Endothelial cell of umbilical vein (primary cell): ENCODE measurements at regions not wholly inside any gene's neighbourhood (a gene's known extent, or its start where the extent isn't known, plus 50 kb on each side); places are given as distances from the start of the nearest gene placed in this dataset.

ENCODE experiments used
- BruUV-seq: library from RNA; stranded (reverse); fragments of 400-500 nt; replicated peaks from 2 replicates; lab custom pipeline; 2021; lab: Mats Ljungman, UMichigan
- CTCF ChIA-PET: fragments of 300-600, 350-600 bp; sonication (Branson Sonifier 250); formaldehyde crosslinking; loops from one replicate; lab custom pipeline; 2021; ENCODE audit warnings: antibody characterized with exemption, inconsistent platforms; lab: Charles Lee
- POLR2A ChIA-PET: fragments of 300-600, 350-600 bp; sonication (Branson Sonifier 250); formaldehyde crosslinking; loops from one replicate; lab custom pipeline; 2021; ENCODE audit warnings: antibody characterized with exemption, inconsistent platforms; lab: Charles Lee
- DNase-seq: peaks from one replicate; pipeline ENCODE4 v3.0.0-alpha.2; 2011; ENCODE audit warnings: low read depth, low spot score
- FAIRE-seq: peaks from 2 replicates; lab custom pipeline; 2011; peaks lifted over from hg19 to GRCh38; lab: Jason Lieb, UNC
- H2AFZ ChIP-seq: 2 replicates; pipeline ENCODE4 v1.6.0; 2012; ENCODE audit warnings: low read depth, low read length, control low read depth, inconsistent platforms
- H3K27ac ChIP-seq: 2 replicates; pipeline ENCODE4 v1.5.1; 2011; ENCODE audit warnings: low read depth, mild to moderate bottlenecking, control low read depth, low read length, moderate library complexity; ENCODE audit not compliant: insufficient read depth
- H3K27me3 ChIP-seq, 2 experiments: 2 replicates each; pipeline versions ENCODE4 v1.6.0 to v1.6.1; 2011; ENCODE audit warnings: low read length in 2 of 2, mixed read lengths in 1 of 2; ENCODE audit not compliant: control insufficient read depth in 2 of 2, insufficient read depth in 2 of 2
- H3K36me3 ChIP-seq, 2 experiments: 2 replicates in 1 of 2; 3 replicates in 1 of 2; pipeline ENCODE4 v1.5.1; 2011; ENCODE audit warnings: low read length in 2 of 2, mild to moderate bottlenecking in 1 of 2, moderate library complexity in 1 of 2; ENCODE audit not compliant: control insufficient read depth in 2 of 2, insufficient read depth in 2 of 2; ENCODE audit errors: extremely low read depth in 1 of 2
- H3K4me1 ChIP-seq: 3 replicates; pipeline ENCODE4 v1.5.1; 2011; ENCODE audit warnings: mild to moderate bottlenecking, low read length; ENCODE audit not compliant: control insufficient read depth, insufficient read depth; ENCODE audit errors: extremely low read depth
- H3K4me2 ChIP-seq: 2 replicates; pipeline ENCODE4 v1.6.1; 2011; ENCODE audit warnings: low read length, control low read depth, mixed read lengths; ENCODE audit not compliant: insufficient read depth
- H3K4me3 ChIP-seq, 3 experiments: fragments of 200-600 bp in 1 of 3; sonication (generic), shearing (Covaris generic) in 1 of 3; replicated peaks in 1 of 3; 2 replicates each; pipeline ENCODE4 v1.5.1; 2011 to 2016; ENCODE audit warnings: control low read depth in 3 of 3, low read length in 3 of 3, mild to moderate bottlenecking in 2 of 3, inconsistent platforms in 1 of 3, low read depth in 1 of 3, moderate library complexity in 1 of 3; ENCODE audit not compliant: insufficient read depth in 1 of 3
- H3K79me2 ChIP-seq: 2 replicates; pipeline ENCODE4 v1.6.0; 2012; ENCODE audit warnings: low read length, inconsistent platforms; ENCODE audit not compliant: control insufficient read depth, insufficient read depth
- H3K9ac ChIP-seq: replicated peaks from 2 replicates; pipeline ENCODE3; 2011; ENCODE audit warnings: low read length, control low read depth; ENCODE audit not compliant: insufficient read depth; ENCODE audit errors: extremely low read depth
- H3K9me1 ChIP-seq: replicated peaks from 3 replicates; pipeline ENCODE4 v1.6.0; 2011; ENCODE audit warnings: mild to moderate bottlenecking, low read length; ENCODE audit not compliant: control insufficient read depth, insufficient read depth; ENCODE audit errors: extremely low read depth
- H3K9me3 ChIP-seq: replicated peaks from 2 replicates; pipeline ENCODE4 v1.5.1; 2012; ENCODE audit warnings: low read length, inconsistent platforms; ENCODE audit not compliant: control insufficient read depth, insufficient read depth
- H4K20me1 ChIP-seq: replicated peaks from 2 replicates; pipeline ENCODE3; 2011; ENCODE audit warnings: mild to moderate bottlenecking, low read length; ENCODE audit not compliant: control insufficient read depth, insufficient read depth; ENCODE audit errors: extremely low read depth
- EZH2 ChIP-seq: IDR thresholded peaks from 2 replicates; pipeline ENCODE4 v1.6.1; 2012; ENCODE audit warnings: borderline replicate concordance, low read depth, mild to moderate bottlenecking, moderate library complexity, low read length, inconsistent platforms; ENCODE audit not compliant: severe bottlenecking
- FOS ChIP-seq: IDR thresholded peaks from 2 replicates; pipeline ENCODE4 v1.6.1; 2011; ENCODE audit warnings: mild to moderate bottlenecking, low read length, moderate library complexity, borderline replicate concordance; ENCODE audit not compliant: insufficient read depth
- GATA2 ChIP-seq: IDR thresholded peaks from 2 replicates; pipeline ENCODE4 v1.7.0; 2011; ENCODE audit warnings: low read depth, mild to moderate bottlenecking, moderate library complexity, mixed read lengths, low read length; ENCODE audit not compliant: insufficient read length, insufficient read depth
- JUN ChIP-seq: IDR thresholded peaks from 2 replicates; pipeline ENCODE4 v1.6.1; 2011; ENCODE audit warnings: borderline replicate concordance, low read depth; ENCODE audit not compliant: insufficient read length, insufficient read depth
- MYC ChIP-seq: IDR thresholded peaks from one replicate; pipeline ENCODE4 v1.6.1; 2011; ENCODE audit warnings: mild to moderate bottlenecking, low read depth, low read length
- POLR2A ChIP-seq: IDR thresholded peaks from 2 replicates; pipeline ENCODE4 v1.6.1; 2012; ENCODE audit warnings: low read depth, mild to moderate bottlenecking, control low read depth, low read length
- POLR2AphosphoS5 ChIP-seq: IDR thresholded peaks from 2 replicates; pipeline ENCODE4 v1.6.1; 2012; ENCODE audit warnings: low read depth, mild to moderate bottlenecking, control low read depth, low read length, moderate library complexity; ENCODE audit not compliant: insufficient read depth
- dilution Hi-C: fragments of 300-500 bp; cut with MboI; formaldehyde crosslinking; loops from one replicate; pipeline ENCODE4 v1.15.0; 2019; ENCODE audit warnings: low sequenced_read_pairs; ENCODE audit not compliant: extremely low pct_ligation_motif_present
- intact Hi-C: fragments of 100-400 bp; cut with micrococcal nuclease; formaldehyde crosslinking; loops from one replicate; pipeline ENCODE4 v1.10.0; 2022
- TF ChIP-seq, protein P1 (sequence below), 2 donors: IDR thresholded peaks; 1 replicate in 1 of 2; 2 replicates in 1 of 2; pipeline ENCODE4 v1.5.1; 2011; ENCODE audit warnings: low read length in 2 of 2, mild to moderate bottlenecking in 2 of 2, moderate library complexity in 2 of 2, control low read depth in 1 of 2, inconsistent platforms in 1 of 2, low read depth in 1 of 2; ENCODE audit not compliant: insufficient read depth in 1 of 2; ENCODE audit errors: extremely low read depth in 1 of 2
- TF ChIP-seq, protein P2 (sequence below): IDR thresholded peaks from 2 replicates; pipeline ENCODE4 v1.6.1; 2011; ENCODE audit not compliant: insufficient read depth, insufficient read length

DNA sequence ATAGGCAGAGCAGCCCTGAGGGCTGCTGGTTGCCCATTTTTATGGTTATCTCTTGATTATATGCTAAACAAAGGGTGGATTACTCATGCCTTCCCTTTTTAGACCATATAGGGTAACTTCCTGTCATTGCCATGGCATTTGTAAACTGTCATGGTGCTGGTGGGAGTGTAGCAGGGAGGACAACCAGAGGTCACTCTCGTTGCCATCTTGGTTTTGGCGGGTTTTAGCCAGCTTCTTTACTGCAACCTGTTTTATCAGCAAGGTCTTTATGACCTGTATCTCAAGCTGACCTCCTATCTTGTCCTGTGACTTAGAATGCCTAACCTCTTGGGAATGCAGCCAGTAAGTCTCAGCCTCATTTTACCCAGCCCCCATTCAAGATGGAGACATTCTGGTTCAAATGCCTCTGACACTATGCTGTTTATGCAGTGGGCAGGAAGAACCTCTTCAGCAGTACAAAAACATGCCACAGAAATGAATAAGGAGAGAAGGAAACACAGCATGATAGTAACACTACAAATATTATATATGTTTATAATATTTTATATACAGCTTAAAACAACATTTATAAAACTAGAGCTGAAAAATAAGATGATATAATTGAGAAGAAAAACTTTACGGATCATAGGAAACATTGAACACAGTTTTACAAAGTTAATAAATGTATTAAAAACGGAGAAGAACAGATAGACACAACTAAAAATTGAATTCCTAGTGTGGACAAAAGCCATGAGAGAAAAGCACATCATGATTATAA, 58.9 kb upstream of the SAMD5 start:
- no TSS peak for BruUV-seq
- H3K9ac ChIP-seq = no peak overlapping the region
- no peak overlapping the region for H3K27ac ChIP-seq
- no peaks in the 10 kb centered on the region for H3K27me3 ChIP-seq
- no peaks in the 10 kb centered on the region for H3K79me2 ChIP-seq
- ChIA-PET CTCF (interaction anchor here (1.2 kb wide), 1 partner anchor 67 kb away, joined by 3 read pairs; no protein-coding TSS in a partner anchor), POLR2A (no interaction called here)
- no peaks in the 10 kb centered on the region for H3K36me3 ChIP-seq
- DNase-seq = no peak
- no peak overlapping the region for H3K4me2 ChIP-seq
- intact Hi-C loops (no loop called here), dilution Hi-C loops (no loop called here)
- H3K4me1 ChIP-seq = no peaks in the 10 kb centered on the region
- no peak overlapping the region for H2AFZ ChIP-seq
- no peak overlapping the region for H3K4me3 ChIP-seq
- no peaks in the 10 kb centered on the region for H3K9me1 ChIP-seq
- no peak for TF ChIP-seq GATA2
- TF ChIP-seq MYC = no peak
- TF ChIP-seq, protein P1, sequence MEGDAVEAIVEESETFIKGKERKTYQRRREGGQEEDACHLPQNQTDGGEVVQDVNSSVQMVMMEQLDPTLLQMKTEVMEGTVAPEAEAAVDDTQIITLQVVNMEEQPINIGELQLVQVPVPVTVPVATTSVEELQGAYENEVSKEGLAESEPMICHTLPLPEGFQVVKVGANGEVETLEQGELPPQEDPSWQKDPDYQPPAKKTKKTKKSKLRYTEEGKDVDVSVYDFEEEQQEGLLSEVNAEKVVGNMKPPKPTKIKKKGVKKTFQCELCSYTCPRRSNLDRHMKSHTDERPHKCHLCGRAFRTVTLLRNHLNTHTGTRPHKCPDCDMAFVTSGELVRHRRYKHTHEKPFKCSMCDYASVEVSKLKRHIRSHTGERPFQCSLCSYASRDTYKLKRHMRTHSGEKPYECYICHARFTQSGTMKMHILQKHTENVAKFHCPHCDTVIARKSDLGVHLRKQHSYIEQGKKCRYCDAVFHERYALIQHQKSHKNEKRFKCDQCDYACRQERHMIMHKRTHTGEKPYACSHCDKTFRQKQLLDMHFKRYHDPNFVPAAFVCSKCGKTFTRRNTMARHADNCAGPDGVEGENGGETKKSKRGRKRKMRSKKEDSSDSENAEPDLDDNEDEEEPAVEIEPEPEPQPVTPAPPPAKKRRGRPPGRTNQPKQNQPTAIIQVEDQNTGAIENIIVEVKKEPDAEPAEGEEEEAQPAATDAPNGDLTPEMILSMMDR (IDR thresholded peaks at IDR 0.05; ENCODE audit: extremely low read depth in 1 of 2, insufficient read depth in 1 of 2, low read depth in 1 of 2, low read length in 2 of 2) = no peak
- TF ChIP-seq POLR2A = no peak
- no peak for TF ChIP-seq POLR2AphosphoS5
- TF ChIP-seq, protein P2, sequence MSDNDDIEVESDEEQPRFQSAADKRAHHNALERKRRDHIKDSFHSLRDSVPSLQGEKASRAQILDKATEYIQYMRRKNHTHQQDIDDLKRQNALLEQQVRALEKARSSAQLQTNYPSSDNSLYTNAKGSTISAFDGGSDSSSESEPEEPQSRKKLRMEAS = no peak
- no peak for TF ChIP-seq FOS
- TF ChIP-seq JUN = no peak
- TF ChIP-seq EZH2 = no peak
- FAIRE-seq = no peak
- H3K9me3 ChIP-seq = no peaks in the 10 kb centered on the region
- H4K20me1 ChIP-seq = no peaks in the 10 kb centered on the region
